GM12878 (cell line): ENCODE measurements at regions not wholly inside any gene's neighbourhood (a gene's known extent, or its start where the extent isn't known, plus 50 kb on each side); places are given as distances from the start of the nearest gene placed in this dataset.

Experiments used
- ATAC-seq: fragments of 200-7000 bp; cut with Tn5 transposase; 3 replicates; pipeline ENCODE4 v1.9.1; 2020; ENCODE audit warnings: mild to moderate bottlenecking, moderate library complexity
- BruUV-seq: library from RNA; stranded (reverse); fragments of 400-500 nt; replicated peaks from 2 replicates; lab custom pipeline; 2021; lab: Mats Ljungman, UMichigan
- CTCF ChIA-PET: fragments of 300-600 bp; sonication (Branson Sonifier 250); formaldehyde crosslinking; extraction: SDS; loops from one replicate; lab custom pipeline; 2021; ENCODE audit warnings: inconsistent platforms; lab: Yijun Ruan, JAX
- POLR2A ChIA-PET: fragments of 350-600 bp; formaldehyde crosslinking; extraction: SDS; loops from one replicate; lab custom pipeline; 2021; ENCODE audit warnings: inconsistent platforms; lab: Charles Lee
- RAD21 ChIA-PET: fragments of 300-600 bp; sonication (Branson Sonifier 250); formaldehyde crosslinking; loops from one replicate; lab custom pipeline; 2023; ENCODE audit warnings: antibody characterized with exemption; ENCODE audit not compliant: unreplicated experiment; lab: Charles Lee
- SMC1A ChIA-PET: fragments of 300-600 bp; sonication (Branson Sonifier 250); formaldehyde crosslinking; loops from one replicate; lab custom pipeline; 2023; ENCODE audit not compliant: unreplicated experiment, uncharacterized antibody; lab: Charles Lee
- DNase-seq: peaks from one replicate; pipeline ENCODE4 v3.0.0-alpha.2; 2011; ENCODE audit warnings: low read depth, low spot score
- FAIRE-seq: peaks from 3 replicates; lab custom pipeline; 2011; peaks lifted over from hg19 to GRCh38; lab: Jason Lieb, UNC
- H2AFZ ChIP-seq: 2 replicates; pipeline ENCODE4 v1.6.0; 2011; ENCODE audit warnings: low read depth, low read length, control low read depth; ENCODE audit not compliant: control insufficient read depth
- H3K27ac ChIP-seq: 2 replicates; pipeline ENCODE4 v1.5.1; 2011; ENCODE audit warnings: control low read depth; ENCODE audit not compliant: control insufficient read depth, insufficient read depth
- H3K27me3 ChIP-seq, 2 experiments: replicated peaks in 1 of 2; 2 replicates each; pipeline versions ENCODE4 v1.6.0 to v1.6.1; 2011; ENCODE audit warnings: low read length in 1 of 2; ENCODE audit not compliant: control insufficient read depth in 2 of 2, insufficient read depth in 2 of 2
- H3K36me3 ChIP-seq, 2 experiments: 2 replicates each; pipeline ENCODE4 v1.5.1; 2011; ENCODE audit warnings: low read length in 1 of 2; ENCODE audit not compliant: control insufficient read depth in 2 of 2, insufficient read depth in 2 of 2
- H3K4me1 ChIP-seq: 2 replicates; pipeline ENCODE4 v1.6.1; 2011; ENCODE audit warnings: mild to moderate bottlenecking, low read length, moderate library complexity, mixed read lengths; ENCODE audit not compliant: control insufficient read depth, insufficient read depth
- H3K4me2 ChIP-seq: 2 replicates; pipeline ENCODE4 v1.6.0; 2011; ENCODE audit warnings: control low read depth; ENCODE audit not compliant: control insufficient read depth, insufficient read depth
- H3K4me3 ChIP-seq: fragments of 200-600 bp; sonication (generic); 2 replicates; pipeline ENCODE4 v1.5.1; 2016
- H3K79me2 ChIP-seq: 2 replicates; pipeline ENCODE4 v1.6.0; 2011; ENCODE audit warnings: low read length; ENCODE audit not compliant: control insufficient read depth, insufficient read depth
- H3K9ac ChIP-seq: 2 replicates; pipeline ENCODE4 v1.8.0; 2011; ENCODE audit warnings: low read length, control low read depth, mixed read lengths; ENCODE audit not compliant: control insufficient read depth, insufficient read depth
- H3K9me3 ChIP-seq: replicated peaks from 3 replicates; pipeline ENCODE4 v1.5.1; 2011; ENCODE audit warnings: mild to moderate bottlenecking, low read length; ENCODE audit not compliant: control insufficient read depth, insufficient read depth
- H4K20me1 ChIP-seq: 2 replicates; pipeline ENCODE4 v1.6.0; 2011; ENCODE audit not compliant: control insufficient read depth, insufficient read depth
- BRCA1 ChIP-seq: IDR thresholded peaks from 2 replicates; pipeline ENCODE4 v1.6.1; 2011; ENCODE audit warnings: low read depth, low read length, improper control_type of control experiment
- CHD2 ChIP-seq: IDR thresholded peaks from 2 replicates; pipeline ENCODE4 v1.6.1; 2011; ENCODE audit warnings: low read depth, low read length, improper control_type of control experiment, borderline replicate concordance
- CUX1 ChIP-seq: IDR thresholded peaks from 2 replicates; pipeline ENCODE4 v1.6.1; 2012; ENCODE audit warnings: improper control_type of control experiment, low read depth, low read length; ENCODE audit not compliant: insufficient replicate concordance
- KLF5 ChIP-seq: fragments of 450-650 bp; IDR thresholded peaks from 2 replicates; pipeline ENCODE4 v1.6.1; 2014; ENCODE audit warnings: mild to moderate bottlenecking; ENCODE audit not compliant: partially characterized antibody
- MEF2B ChIP-seq: fragments of 450-650 bp; IDR thresholded peaks from 2 replicates; pipeline ENCODE4 v1.6.1; 2018; ENCODE audit warnings: mild to moderate bottlenecking, moderate library complexity; ENCODE audit not compliant: partially characterized antibody, poor library complexity, severe bottlenecking
- NFIC ChIP-seq: IDR thresholded peaks from 2 replicates; pipeline ENCODE4 v1.6.1; 2012; ENCODE audit warnings: low read depth, mild to moderate bottlenecking, inconsistent platforms, low read length, moderate library complexity
- PKNOX1 ChIP-seq: fragments of 450-650 bp; IDR thresholded peaks from 2 replicates; pipeline ENCODE4 v1.6.1; 2016; ENCODE audit warnings: mild to moderate bottlenecking
- POLR2AphosphoS2 ChIP-seq: IDR thresholded peaks from 2 replicates; pipeline ENCODE4 v1.6.1; 2011; ENCODE audit warnings: low read depth, mild to moderate bottlenecking, low read length, improper control_type of control experiment, moderate library complexity
- RAD21 ChIP-seq: IDR thresholded peaks from 2 replicates; pipeline ENCODE4 v1.6.1; 2011; ENCODE audit warnings: mild to moderate bottlenecking, low read depth, low read length, moderate library complexity; ENCODE audit not compliant: insufficient read depth
- RAD51 ChIP-seq: fragments of 450-650 bp; IDR thresholded peaks from 2 replicates; pipeline ENCODE4 v1.6.1; 2016; ENCODE audit warnings: moderate library complexity, mild to moderate bottlenecking, inconsistent platforms
- SIX5 ChIP-seq: IDR thresholded peaks from 2 replicates; pipeline ENCODE4 v1.6.1; 2011; ENCODE audit warnings: mild to moderate bottlenecking, low read depth, low read length, moderate library complexity; ENCODE audit not compliant: severe bottlenecking
- TCF7 ChIP-seq: IDR thresholded peaks from 2 replicates; pipeline ENCODE4 v1.6.1; 2014; ENCODE audit warnings: antibody characterized with exemption, borderline replicate concordance
- ZNF622 ChIP-seq: fragments of 450-650 bp; IDR thresholded peaks from 2 replicates; pipeline ENCODE4 v1.6.1; 2017; ENCODE audit warnings: mild to moderate bottlenecking, inconsistent platforms
- ZZZ3 ChIP-seq: IDR thresholded peaks from 2 replicates; pipeline ENCODE4 v1.6.1; 2011; ENCODE audit warnings: low read depth; ENCODE audit not compliant: control insufficient read depth, insufficient read length
- in situ Hi-C: fragments of 300-500 bp; cut with MboI; formaldehyde crosslinking; loops from 9 replicates; pipeline ENCODE4 v1.14.3; 2018; ENCODE audit warnings: mixed read lengths
- intact Hi-C: fragments of 100-400 bp; cut with micrococcal nuclease; formaldehyde crosslinking; loops from one replicate; pipeline ENCODE4 v1.14.2; 2022; ENCODE audit not compliant: unreplicated experiment
- TF ChIP-seq, protein P1 (sequence below): IDR thresholded peaks from 2 replicates; pipeline ENCODE4 v1.6.1; 2011; ENCODE audit warnings: mild to moderate bottlenecking, low read depth, low read length, moderate library complexity; ENCODE audit not compliant: insufficient replicate concordance

GRCh38 chr4:79175716-79176115 lies 150.1 kb downstream of the NAA11 start:
- H3K4me3 ChIP-seq: no peak overlapping the region
- FAIRE-seq (no peak), DNase-seq (no peak), ATAC-seq (no peak)
- H3K9ac ChIP-seq: no peak overlapping the region
- ChIA-PET POLR2A (interaction anchor here (0.6 to 0.9 kb wide), 2 partner anchors 8 to 9 kb away, joined by 3 to 4 read pairs; no protein-coding TSS in a partner anchor), CTCF (interaction anchor here (0.8 to 1.4 kb wide), 2 partner anchors 13 to 66 kb away, joined by 3 to 4 read pairs; no protein-coding TSS in a partner anchor), SMC1A (interaction anchor here (0.9 to 6.0 kb wide), 6 partner anchors 10 to 133 kb away, joined by 3 to 50 read pairs (median 6); no protein-coding TSS in a partner anchor), RAD21 (interaction anchor here (0.7 to 1.6 kb wide), 7 partner anchors 10 to 72 kb away, joined by 3 to 5 read pairs (median 3); no protein-coding TSS in a partner anchor)
- no peaks in the 10 kb centered on the region for H4K20me1 ChIP-seq
- TF ChIP-seq TCF7 (no peak), ZZZ3 (no peak), CHD2 (no peak), SIX5 (no peak), POLR2AphosphoS2 (no peak), NFIC (no peak), PKNOX1 (no peak), RAD51 (no peak), RAD21 (no peak), ZNF622 (no peak), MEF2B (no peak), CUX1 (no peak), BRCA1 (no peak), KLF5 (no peak)
- TF ChIP-seq, protein P1, sequence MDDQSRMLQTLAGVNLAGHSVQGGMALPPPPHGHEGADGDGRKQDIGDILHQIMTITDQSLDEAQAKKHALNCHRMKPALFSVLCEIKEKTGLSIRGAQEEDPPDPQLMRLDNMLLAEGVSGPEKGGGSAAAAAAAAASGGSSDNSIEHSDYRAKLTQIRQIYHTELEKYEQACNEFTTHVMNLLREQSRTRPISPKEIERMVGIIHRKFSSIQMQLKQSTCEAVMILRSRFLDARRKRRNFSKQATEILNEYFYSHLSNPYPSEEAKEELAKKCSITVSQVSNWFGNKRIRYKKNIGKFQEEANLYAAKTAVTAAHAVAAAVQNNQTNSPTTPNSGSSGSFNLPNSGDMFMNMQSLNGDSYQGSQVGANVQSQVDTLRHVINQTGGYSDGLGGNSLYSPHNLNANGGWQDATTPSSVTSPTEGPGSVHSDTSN: no peak
- no peaks in the 10 kb centered on the region; the same call in 2 of the 3 replicates for H3K9me3 ChIP-seq
- H3K36me3 ChIP-seq: no peaks in the 10 kb centered on the region
- H3K27me3 ChIP-seq: no peaks in the 10 kb centered on the region
- no peak overlapping the region for H3K4me2 ChIP-seq
- no peak overlapping the region for H3K27ac ChIP-seq
- H3K4me1 ChIP-seq: no peaks in the 10 kb centered on the region
- H3K79me2 ChIP-seq: no peaks in the 10 kb centered on the region
- in situ Hi-C loops: no loop called here
- no TSS peak for BruUV-seq
- H2AFZ ChIP-seq: no peak overlapping the region
- intact Hi-C loops: no loop called here
